Upper lobe of left lung (tissue), 6 donors: ENCODE measurements at regions not wholly inside any gene's neighbourhood (a gene's known extent, or its start where the extent isn't known, plus 50 kb on each side); places are given as distances from the start of the nearest gene placed in this dataset.

Source experiments
- ATAC-seq, 2 donors: fragments of 200-7000 bp; cut with Tn5 transposase; one replicate each; pipeline ENCODE4 v1.9.1; 2022; ENCODE audit warnings: mild to moderate bottlenecking in 2 of 2, moderate library complexity in 2 of 2; ENCODE audit not compliant: low FRiP score in 2 of 2
- DNase-seq, 2 donors: peaks; one replicate each; pipeline ENCODE4 v3.0.0-alpha.2; 2019 to 2020
- H3K27ac ChIP-seq, 4 donors: fragments of 200-600 bp; sonication (generic); one replicate each; pipeline ENCODE4 v1.5.1; 2016 to 2019
- H3K27me3 ChIP-seq, 4 donors: fragments of 200-600 bp; sonication (generic); one replicate each; pipeline ENCODE4 v1.5.1; 2017 to 2019
- H3K36me3 ChIP-seq, 4 donors: fragments of 200-600 bp; sonication (generic); one replicate each; pipeline ENCODE4 v1.5.1; 2016 to 2019
- H3K4me1 ChIP-seq, 4 donors: fragments of 200-600 bp; sonication (generic); one replicate each; pipeline ENCODE4 v1.5.1; 2018 to 2019
- H3K4me3 ChIP-seq, 4 donors: fragments of 200-600 bp; sonication (generic); one replicate each; pipeline ENCODE4 v1.5.1; 2017 to 2019; ENCODE audit warnings: mild to moderate bottlenecking in 2 of 4, moderate library complexity in 1 of 4
- H3K9me3 ChIP-seq, 4 donors: fragments of 200-600 bp; sonication (generic); one replicate each; pipeline ENCODE4 v1.5.1; 2018 to 2019
- EP300 ChIP-seq, 4 donors: sonication (generic); formaldehyde crosslinking; IDR thresholded peaks; one replicate each; pipeline ENCODE4 v1.5.1; 2017; ENCODE audit warnings: antibody characterized with exemption in 4 of 4, control low read depth in 2 of 4
- POLR2A ChIP-seq, 4 donors: fragments of 450-650 bp; IDR thresholded peaks; one replicate each; pipeline ENCODE4 v1.5.1; 2016 to 2017; ENCODE audit warnings: antibody characterized with exemption in 4 of 4, mild to moderate bottlenecking in 2 of 4
- POLR2AphosphoS5 ChIP-seq, 2 donors: sonication (generic); formaldehyde crosslinking; IDR thresholded peaks; one replicate each; pipeline ENCODE4 v1.5.1; 2017; ENCODE audit warnings: antibody characterized with exemption in 2 of 2
- WGBS, 2 donors: methylation state at CpG; one replicate each; pipeline ENCODE4 v1.1.5; 2017 to 2018; 5-methylcytosine and 5-hydroxymethylcytosine counted together
- TF ChIP-seq, protein P1 (sequence below), 6 experiments: fragments of 450-650 bp in 4 of 6; fragments of 200-600 bp in 2 of 6; sonication (generic) in 2 of 6; IDR thresholded peaks; one replicate each; pipeline ENCODE4 v1.5.1; 2016 to 2019; ENCODE audit warnings: antibody characterized with exemption in 6 of 6
- donor health status: DM: no; HTN: no; CAD: no; lungs with moderate emphysema.
- donor health status: DM: no; HTN: yes; CAD: no; lungs with severe emphysema.

DNA sequence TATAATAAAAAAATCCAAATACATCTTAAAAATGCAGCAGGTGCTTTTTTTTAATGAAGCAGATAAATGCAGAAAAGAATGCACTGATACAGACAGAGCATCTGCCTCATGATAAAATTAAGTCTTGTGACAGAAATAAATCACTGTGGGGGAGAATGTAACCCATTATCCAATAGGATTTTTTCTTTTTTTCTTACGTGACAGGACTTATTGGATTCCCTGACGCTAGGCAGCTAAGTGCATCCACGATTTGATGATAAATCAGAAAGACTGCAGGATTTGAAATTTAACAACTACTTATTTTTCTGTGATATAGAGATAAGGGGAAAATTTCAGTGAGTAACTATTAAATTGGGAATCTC is 110.6 kb upstream of the PPARGC1A start:
- TF ChIP-seq EP300 (IDR thresholded peaks at IDR 0.05) (no peak), POLR2A (IDR thresholded peaks at IDR 0.05) (no peak), POLR2AphosphoS5 (IDR thresholded peaks at IDR 0.05) (no peak)
- TF ChIP-seq, protein P1, sequence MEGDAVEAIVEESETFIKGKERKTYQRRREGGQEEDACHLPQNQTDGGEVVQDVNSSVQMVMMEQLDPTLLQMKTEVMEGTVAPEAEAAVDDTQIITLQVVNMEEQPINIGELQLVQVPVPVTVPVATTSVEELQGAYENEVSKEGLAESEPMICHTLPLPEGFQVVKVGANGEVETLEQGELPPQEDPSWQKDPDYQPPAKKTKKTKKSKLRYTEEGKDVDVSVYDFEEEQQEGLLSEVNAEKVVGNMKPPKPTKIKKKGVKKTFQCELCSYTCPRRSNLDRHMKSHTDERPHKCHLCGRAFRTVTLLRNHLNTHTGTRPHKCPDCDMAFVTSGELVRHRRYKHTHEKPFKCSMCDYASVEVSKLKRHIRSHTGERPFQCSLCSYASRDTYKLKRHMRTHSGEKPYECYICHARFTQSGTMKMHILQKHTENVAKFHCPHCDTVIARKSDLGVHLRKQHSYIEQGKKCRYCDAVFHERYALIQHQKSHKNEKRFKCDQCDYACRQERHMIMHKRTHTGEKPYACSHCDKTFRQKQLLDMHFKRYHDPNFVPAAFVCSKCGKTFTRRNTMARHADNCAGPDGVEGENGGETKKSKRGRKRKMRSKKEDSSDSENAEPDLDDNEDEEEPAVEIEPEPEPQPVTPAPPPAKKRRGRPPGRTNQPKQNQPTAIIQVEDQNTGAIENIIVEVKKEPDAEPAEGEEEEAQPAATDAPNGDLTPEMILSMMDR (IDR thresholded peaks at IDR 0.05) = no peak
- WGBS, 2 donors = 73 to 77% methylated on average over 3 of the region's 3 CpGs
- H3K9me3 ChIP-seq = no peaks in the 10 kb centered on the region
- H3K36me3 ChIP-seq = no peaks in the 10 kb centered on the region
- DNase-seq = no peak
- no peaks in the 10 kb centered on the region for H3K4me1 ChIP-seq
- no peak overlapping the region for H3K4me3 ChIP-seq
- H3K27ac ChIP-seq = no peak overlapping the region
- ATAC-seq = no peak
- no peaks in the 10 kb centered on the region for H3K27me3 ChIP-seq

DNA sequence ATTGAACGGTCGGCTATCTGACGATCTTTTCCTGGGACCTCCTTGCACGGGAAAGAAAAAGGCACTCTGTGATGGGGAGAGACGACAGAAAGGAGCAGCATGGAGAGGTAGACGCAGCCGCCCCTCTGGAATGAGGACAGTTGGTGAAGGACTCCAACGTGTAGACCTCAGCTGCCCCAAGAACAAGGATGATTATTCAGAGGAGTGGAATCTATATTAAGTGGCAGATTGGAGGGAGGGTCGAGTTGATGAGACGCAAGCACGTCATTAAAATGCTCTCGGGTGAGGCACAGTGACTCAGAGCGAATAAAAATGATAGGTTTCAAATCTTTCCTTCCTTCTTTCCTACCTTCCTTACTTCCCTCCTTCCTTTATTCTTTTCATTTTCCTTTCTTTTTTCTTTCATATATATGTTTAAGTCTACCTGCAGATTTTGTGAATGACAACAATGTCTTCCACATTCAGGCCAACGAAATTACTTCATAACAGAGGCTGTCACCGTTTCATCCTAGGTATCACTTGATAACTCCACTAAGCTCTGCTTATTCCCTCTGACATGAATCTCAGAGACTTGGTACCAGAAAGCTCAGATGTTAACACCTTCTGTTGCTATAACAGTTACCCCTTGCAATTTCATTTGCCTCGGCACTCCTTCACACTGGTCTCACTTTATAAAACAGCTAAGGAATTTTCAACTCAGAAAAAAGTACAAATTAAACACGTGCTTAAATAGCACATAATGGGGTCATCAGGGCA is 110.0 kb upstream of the PPARGC1A start:
- ATAC-seq (no peak), DNase-seq (no peak)
- H3K36me3 ChIP-seq = no peaks in the 10 kb centered on the region
- no peaks in the 10 kb centered on the region for H3K9me3 ChIP-seq
- no peak overlapping the region for H3K4me3 ChIP-seq
- no peak for TF ChIP-seq POLR2AphosphoS5 (IDR thresholded peaks at IDR 0.05)
- TF ChIP-seq POLR2A (IDR thresholded peaks at IDR 0.05) = no peak
- TF ChIP-seq EP300 (IDR thresholded peaks at IDR 0.05) = no peak
- TF ChIP-seq, protein P1 (IDR thresholded peaks at IDR 0.05) = no peak
- H3K4me1 ChIP-seq = no peaks in the 10 kb centered on the region
- H3K27me3 ChIP-seq = no peaks in the 10 kb centered on the region
- H3K27ac ChIP-seq = no peak overlapping the region
- 80 to 81% methylated on average over 17 of the region's 17 CpGs for WGBS, 2 donors

DNA sequence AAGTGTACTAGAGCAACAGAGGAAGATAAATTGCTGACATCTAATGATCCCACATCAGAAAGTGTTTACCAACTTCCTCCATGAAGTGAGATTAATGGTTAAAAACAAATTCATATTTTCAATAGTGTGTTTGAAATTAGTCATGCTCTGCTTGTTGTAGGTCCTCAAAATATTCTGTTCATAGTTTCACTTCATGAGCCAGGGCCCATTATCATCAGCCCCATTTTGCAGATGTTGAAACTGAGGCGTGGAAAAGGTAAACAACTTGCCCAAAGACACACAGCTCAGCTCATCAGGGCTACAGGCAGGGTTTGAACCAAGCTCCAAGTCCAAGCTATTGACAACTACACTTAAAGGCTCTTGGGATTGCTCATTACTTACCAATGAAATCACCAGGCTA is 103.5 kb upstream of the PPARGC1A start:
- Histone ChIP-seq H3K4me3 (no peak overlapping the region), H3K9me3 (no peaks in the 10 kb centered on the region), H3K27me3 (no peaks in the 10 kb centered on the region), H3K36me3 (no peaks in the 10 kb centered on the region), H3K27ac (no peak overlapping the region), H3K4me1 (no peaks in the 10 kb centered on the region)
- no peak for ATAC-seq
- no peak for DNase-seq
- 79 to 87% methylated on average over 1 of the region's 1 CpG for WGBS, 2 donors
- no peak for TF ChIP-seq POLR2AphosphoS5 (IDR thresholded peaks at IDR 0.05)
- TF ChIP-seq, protein P1 (IDR thresholded peaks at IDR 0.05) = no peak
- no peak for TF ChIP-seq EP300 (IDR thresholded peaks at IDR 0.05)
- TF ChIP-seq POLR2A (IDR thresholded peaks at IDR 0.05) = no peak

DNA sequence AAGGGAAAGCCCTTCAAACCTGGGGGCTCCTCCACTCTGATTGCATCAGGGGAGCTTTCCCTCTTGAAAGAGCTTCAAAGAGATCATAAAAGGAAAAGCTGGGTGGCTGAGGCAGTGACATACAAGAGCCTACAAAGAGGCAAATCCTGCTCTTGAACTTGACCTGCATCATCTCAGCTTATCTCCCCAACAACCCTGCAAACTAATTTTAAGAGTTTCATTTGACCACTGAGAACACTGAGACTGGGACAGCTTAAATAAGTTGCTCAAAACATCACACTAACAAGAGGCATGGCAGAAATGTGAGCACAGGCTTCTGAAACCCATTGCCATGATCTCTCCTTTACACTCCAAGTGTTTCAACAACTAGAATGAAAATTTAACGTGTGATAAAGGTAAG is 101.6 kb upstream of the PPARGC1A start:
- H3K4me3 ChIP-seq = no peak overlapping the region
- DNase-seq (no peak), ATAC-seq (no peak)
- no peaks in the 10 kb centered on the region for H3K36me3 ChIP-seq
- no peaks in the 10 kb centered on the region for H3K9me3 ChIP-seq
- 42 to 57% methylated on average over 1 of the region's 1 CpG for WGBS, 2 donors
- no peaks in the 10 kb centered on the region for H3K27me3 ChIP-seq
- TF ChIP-seq EP300 (IDR thresholded peaks at IDR 0.05) = no peak
- no peak for TF ChIP-seq POLR2A (IDR thresholded peaks at IDR 0.05)
- TF ChIP-seq POLR2AphosphoS5 (IDR thresholded peaks at IDR 0.05) = no peak
- TF ChIP-seq, protein P1 (IDR thresholded peaks at IDR 0.05) = no peak
- H3K27ac ChIP-seq = no peak overlapping the region
- H3K4me1 ChIP-seq = no peaks in the 10 kb centered on the region

DNA sequence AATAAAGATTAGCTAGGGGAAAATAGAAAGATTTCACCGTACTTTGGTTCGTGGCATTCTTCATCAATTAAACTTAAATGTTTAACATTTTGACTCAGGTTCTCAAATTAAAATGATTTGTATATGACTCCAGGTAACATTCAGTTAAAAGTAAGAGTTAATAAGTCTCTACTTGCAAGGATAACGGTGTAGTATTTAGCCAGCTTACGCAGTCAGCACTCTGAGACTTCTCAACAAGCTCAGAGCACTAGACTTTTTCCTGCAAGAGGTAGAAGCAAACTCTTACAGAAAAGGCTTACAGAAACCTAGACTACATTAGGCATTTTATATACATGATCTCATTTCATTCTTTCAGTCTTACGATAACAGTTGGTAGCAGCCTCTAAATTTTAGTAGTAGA is 96.4 kb upstream of the PPARGC1A start:
- no peak overlapping the region for H3K4me3 ChIP-seq
- TF ChIP-seq POLR2A (IDR thresholded peaks at IDR 0.05) = no peak
- TF ChIP-seq, protein P1 (IDR thresholded peaks at IDR 0.05) = no peak
- TF ChIP-seq POLR2AphosphoS5 (IDR thresholded peaks at IDR 0.05) = no peak
- no peak for TF ChIP-seq EP300 (IDR thresholded peaks at IDR 0.05)
- H3K36me3 ChIP-seq = no peaks in the 10 kb centered on the region
- H3K27ac ChIP-seq = no peak overlapping the region
- no peaks in the 10 kb centered on the region for H3K4me1 ChIP-seq
- DNase-seq = no peak
- 65% methylated on average over 5 of the region's 5 CpGs for WGBS, 2 donors
- no peaks in the 10 kb centered on the region for H3K27me3 ChIP-seq
- no peaks in the 10 kb centered on the region for H3K9me3 ChIP-seq
- no peak for ATAC-seq
